Ovary (tissue), 7 donors: ENCODE measurements at regions not wholly inside any gene's neighbourhood (a gene's known extent, or its start where the extent isn't known, plus 50 kb on each side); places are given as distances from the start of the nearest gene placed in this dataset.

ENCODE experiments used
- DNase-seq, 5 donors: peaks; one replicate each; pipeline ENCODE4 v3.0.0-alpha.2; 2019 to 2020
- H3K27ac ChIP-seq, 2 donors: fragments of 200-600 bp; one replicate each; pipeline versions ENCODE4 v1.5.1 to v1.8.0; 2019 to 2022
- H3K27me3 ChIP-seq: fragments of 200-600 bp; one replicate; pipeline ENCODE4 v1.8.0; 2022
- H3K36me3 ChIP-seq: fragments of 200-600 bp; sonication (generic); one replicate; pipeline ENCODE4 v1.5.1; 2019
- H3K4me1 ChIP-seq: one replicate; pipeline ENCODE4 v1.8.1; 2013; ENCODE audit warnings: mild to moderate bottlenecking, moderate library complexity; ENCODE audit not compliant: insufficient read depth
- H3K4me3 ChIP-seq: fragments of 200-600 bp; sonication (generic); one replicate; pipeline ENCODE4 v1.5.1; 2017
- H3K9me3 ChIP-seq, 2 donors: fragments of 200-600 bp in 1 of 2; sonication (generic) in 1 of 2; one replicate each; pipeline versions ENCODE4 v1.5.1 to v1.8.1; 2013 to 2019; ENCODE audit warnings: mild to moderate bottlenecking in 1 of 2, moderate library complexity in 1 of 2
- CTCF ChIP-seq, 3 donors: fragments of 450-650 bp in 2 of 3; fragments of 200-600 bp in 1 of 3; IDR thresholded peaks; one replicate each; pipeline versions ENCODE4 v1.5.1 to v1.8.0; 2016 to 2022; ENCODE audit warnings: antibody characterized with exemption in 3 of 3, mild to moderate bottlenecking in 1 of 3
- EP300 ChIP-seq: sonication (generic); formaldehyde crosslinking; IDR thresholded peaks from one replicate; pipeline ENCODE4 v1.6.1; 2017; ENCODE audit warnings: antibody characterized with exemption
- POLR2A ChIP-seq: fragments of 450-650 bp; IDR thresholded peaks from one replicate; pipeline ENCODE4 v1.6.1; 2017; ENCODE audit warnings: antibody characterized with exemption, mild to moderate bottlenecking, moderate library complexity
- WGBS, 3 donors: extraction: QIAGEN DNeasy Blood & Tissue Kit in 1 of 3; methylation state at CpG; one replicate each; pipeline versions ENCODE4 v1.1.5 to v1.1.7; 2013 to 2017; 5-methylcytosine and 5-hydroxymethylcytosine counted together
- intact Hi-C, 4 donors: fragments of 100-400 bp; cut with DNase I; formaldehyde crosslinking; loops; one replicate each; pipeline versions ENCODE4 v1.11.0 to v1.15.1; 2022 to 2023
- donor health status: DM: no; HTN: no; CAD: no; lungs with moderate emphysema.
- donor health status: DM: no; HTN: no; CAD: no.
- donor health status: Bipolar disorder and iron deficiency.
- donor health status: DM: no; HTN: no; CAD: no.
- donor health status: DM: yes; HTN: yes; CAD: no.

GRCh38 chr18:67094123-67094522 is 422.4 kb downstream of the DSEL start:
- DNase-seq: no peak
- intact Hi-C loops: no loop called here
- no peak overlapping the region for H3K27ac ChIP-seq
- H3K36me3 ChIP-seq: no peaks in the 10 kb centered on the region
- WGBS, 3 donors: 70 to 81% (median 77%) methylated on average over 2 of the region's 2 CpGs
- no peaks in the 10 kb centered on the region for H3K4me1 ChIP-seq
- TF ChIP-seq CTCF (IDR thresholded peaks at IDR 0.05) (no peak), POLR2A (no peak), EP300 (no peak)
- no peaks in the 10 kb centered on the region for H3K9me3 ChIP-seq
- H3K4me3 ChIP-seq: no peak overlapping the region
- no peaks in the 10 kb centered on the region for H3K27me3 ChIP-seq

- TF ChIP-seq POLR2A (no peak), CTCF (IDR thresholded peaks at IDR 0.05) (no peak), EP300 (no peak)
- no peak for DNase-seq
- H3K9me3 ChIP-seq: no peaks in the 10 kb centered on the region
- H3K4me3 ChIP-seq: no peak overlapping the region
- no peaks in the 10 kb centered on the region for H3K27me3 ChIP-seq
- H3K36me3 ChIP-seq: no peaks in the 10 kb centered on the region
- no peak overlapping the region for H3K27ac ChIP-seq
- WGBS, 3 donors: 48 to 53% (median 49%) methylated on average over 1 of the region's 1 CpG
- H3K4me1 ChIP-seq: no peaks in the 10 kb centered on the region
- intact Hi-C loops: no loop called here
These were observed 424.4 kb downstream of the DSEL start for GRCh38 chr18:67092141-67092540.

- no peak overlapping the region for H3K4me3 ChIP-seq
- no peak for DNase-seq
- H3K36me3 ChIP-seq: no peaks in the 10 kb centered on the region
- H3K9me3 ChIP-seq: no peaks in the 10 kb centered on the region
- no peak for TF ChIP-seq CTCF (IDR thresholded peaks at IDR 0.05)
- intact Hi-C loops: no loop called here
- no peaks in the 10 kb centered on the region for H3K27me3 ChIP-seq
- 56 to 68% (median 57%) methylated on average over 3 of the region's 3 CpGs for WGBS, 3 donors
- H3K4me1 ChIP-seq: no peaks in the 10 kb centered on the region
- no peak overlapping the region for H3K27ac ChIP-seq
These were observed 434.9 kb downstream of the DSEL start for GRCh38 chr18:67081482-67082211.

GRCh38 chr18:67080601-67081000 is 435.9 kb downstream of the DSEL start:
- H3K27ac ChIP-seq: no peak overlapping the region
- H3K9me3 ChIP-seq: no peaks in the 10 kb centered on the region
- TF ChIP-seq CTCF (IDR thresholded peaks at IDR 0.05): no peak
- no peak for TF ChIP-seq EP300
- no peak for TF ChIP-seq POLR2A
- H3K4me1 ChIP-seq: no peaks in the 10 kb centered on the region
- no peak for DNase-seq
- H3K27me3 ChIP-seq: no peaks in the 10 kb centered on the region
- WGBS, 3 donors: 51 to 54% (median 51%) methylated on average over 5 of the region's 5 CpGs
- intact Hi-C loops: no loop called here
- H3K4me3 ChIP-seq: no peak overlapping the region
- H3K36me3 ChIP-seq: no peaks in the 10 kb centered on the region
